SK-N-SH (cell line): ENCODE measurements at regions not wholly inside any gene's neighbourhood (a gene's known extent, or its start where the extent isn't known, plus 50 kb on each side); places are given as distances from the start of the nearest gene placed in this dataset.

Experiments used
- CHD2 ChIP-seq: fragments of 150-350 bp; IDR thresholded peaks from 2 replicates; pipeline ENCODE4 v1.6.1; 2018; ENCODE audit warnings: low read length; ENCODE audit not compliant: partially characterized antibody
- CTCF ChIP-seq: fragments of 200-600 bp; sonication (generic); IDR thresholded peaks from 2 replicates; pipeline ENCODE4 v1.6.1; 2017; ENCODE audit warnings: antibody characterized with exemption, mild to moderate bottlenecking, moderate library complexity
- GATA2 ChIP-seq: sonication (generic); formaldehyde crosslinking; IDR thresholded peaks from 2 replicates; pipeline ENCODE4 v1.5.0; 2020; ENCODE audit warnings: mild to moderate bottlenecking, missing genetic modification reagents
- POLR2AphosphoS5 ChIP-seq: IDR thresholded peaks from 2 replicates; pipeline ENCODE4 v1.6.1; 2012; ENCODE audit warnings: low read depth, low read length
- RCOR1 ChIP-seq: fragments of 150-350 bp; IDR thresholded peaks from 2 replicates; pipeline ENCODE4 v1.6.1; 2017; ENCODE audit warnings: antibody characterized with exemption, low read length
- SMC3 ChIP-seq: IDR thresholded peaks from 2 replicates; pipeline ENCODE4 v1.6.1; 2012; ENCODE audit warnings: low read depth, low read length, improper control_type of control experiment
- TEAD4 ChIP-seq: IDR thresholded peaks from 2 replicates; pipeline ENCODE4 v1.4.0; 2012; ENCODE audit warnings: mild to moderate bottlenecking, borderline replicate concordance; ENCODE audit not compliant: insufficient read depth
- USF1 ChIP-seq: IDR thresholded peaks from 2 replicates; pipeline ENCODE4 v1.4.0; 2012; ENCODE audit warnings: low read depth, borderline replicate concordance
- TF ChIP-seq, protein P1 (sequence below): IDR thresholded peaks from 2 replicates; pipeline ENCODE4 v1.4.0; 2012; ENCODE audit warnings: low read depth, borderline replicate concordance

DNA sequence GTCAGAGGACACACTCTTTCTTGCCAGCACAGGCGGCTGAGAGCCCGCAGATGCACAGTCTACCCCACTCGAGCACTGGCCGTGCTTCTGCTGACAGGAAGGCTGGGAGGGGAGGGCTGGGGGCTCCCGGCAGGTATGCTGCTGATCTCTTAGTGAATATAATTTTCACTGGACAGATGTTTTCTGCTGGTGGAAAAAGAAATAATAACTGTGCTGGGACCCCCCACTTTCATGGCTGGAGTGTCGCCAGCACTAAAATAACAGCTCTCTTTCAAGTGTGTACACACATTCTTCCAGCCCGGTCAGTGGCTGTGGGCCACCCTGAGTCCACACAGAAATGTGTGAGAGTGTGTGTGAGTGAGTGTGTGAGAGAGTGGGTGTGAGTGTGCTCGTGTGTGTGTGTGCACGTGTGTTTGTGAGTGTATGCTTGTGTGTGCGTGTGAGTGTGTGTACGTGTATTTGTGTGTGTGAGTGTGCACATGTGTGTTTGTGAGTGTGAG is 167.7 kb upstream of the USP24 start:
- TF ChIP-seq SMC3 (no peak), USF1 (no peak), CTCF (no peak), RCOR1 (no peak), CHD2 (no peak), TEAD4 (no peak), GATA2 (CRISPR knock-in tag) (no peak), POLR2AphosphoS5 (no peak)
- TF ChIP-seq, protein P1, sequence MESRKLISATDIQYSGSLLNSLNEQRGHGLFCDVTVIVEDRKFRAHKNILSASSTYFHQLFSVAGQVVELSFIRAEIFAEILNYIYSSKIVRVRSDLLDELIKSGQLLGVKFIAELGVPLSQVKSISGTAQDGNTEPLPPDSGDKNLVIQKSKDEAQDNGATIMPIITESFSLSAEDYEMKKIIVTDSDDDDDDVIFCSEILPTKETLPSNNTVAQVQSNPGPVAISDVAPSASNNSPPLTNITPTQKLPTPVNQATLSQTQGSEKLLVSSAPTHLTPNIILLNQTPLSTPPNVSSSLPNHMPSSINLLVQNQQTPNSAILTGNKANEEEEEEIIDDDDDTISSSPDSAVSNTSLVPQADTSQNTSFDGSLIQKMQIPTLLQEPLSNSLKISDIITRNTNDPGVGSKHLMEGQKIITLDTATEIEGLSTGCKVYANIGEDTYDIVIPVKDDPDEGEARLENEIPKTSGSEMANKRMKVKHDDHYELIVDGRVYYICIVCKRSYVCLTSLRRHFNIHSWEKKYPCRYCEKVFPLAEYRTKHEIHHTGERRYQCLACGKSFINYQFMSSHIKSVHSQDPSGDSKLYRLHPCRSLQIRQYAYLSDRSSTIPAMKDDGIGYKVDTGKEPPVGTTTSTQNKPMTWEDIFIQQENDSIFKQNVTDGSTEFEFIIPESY: no peak
